B cell (primary cell): ENCODE measurements at regions not wholly inside any gene's neighbourhood (a gene's known extent, or its start where the extent isn't known, plus 50 kb on each side); places are given as distances from the start of the nearest gene placed in this dataset.

ENCODE experiments used
- CTCF ChIP-seq: fragments of 200-600 bp; IDR thresholded peaks from one replicate; pipeline ENCODE4 v1.8.0; 2022; ENCODE audit warnings: antibody characterized with exemption, mild to moderate bottlenecking
- EZH2 ChIP-seq: IDR thresholded peaks from 2 replicates; pipeline ENCODE4 v1.6.1; 2012; ENCODE audit warnings: borderline replicate concordance, low read depth, mild to moderate bottlenecking, moderate library complexity, low read length; ENCODE audit not compliant: insufficient read depth, poor library complexity, severe bottlenecking

- no peak for TF ChIP-seq CTCF
- no peak for TF ChIP-seq EZH2
Observed at GRCh38 chr7:142470544-142470830, 212.6 kb upstream of the PRSS58 start.
